HS-5 (cell line): ENCODE measurements at regions not wholly inside any gene's neighbourhood (a gene's known extent, or its start where the extent isn't known, plus 50 kb on each side); places are given as distances from the start of the nearest gene placed in this dataset.
"Not testable (repeated sequence)": the region's sequence is repeated elsewhere in the genome, so short reads cannot be mapped to it uniquely, and the experiment has no call there.

Source experiments
- DNase-seq: peaks from one replicate; pipeline ENCODE4 v3.0.0-alpha.2; 2012; ENCODE audit warnings: low read depth

- not testable (repeated sequence) for DNase-seq
Measured at GRCh38 chr2:66242888-66243287, 192.0 kb upstream of the MEIS1 start.

- DNase-seq: no peak
Measured at GRCh38 chr2:66242099-66242789, 192.7 kb upstream of the MEIS1 start.

- DNase-seq: no peak
Measured at GRCh38 chr2:66240286-66240685, 194.6 kb upstream of the MEIS1 start.

- DNase-seq: no peak
Measured at GRCh38 chr2:66239655-66240054, 195.3 kb upstream of the MEIS1 start.

GRCh38 chr2:66237803-66238379 is 197.0 kb upstream of the MEIS1 start:
- DNase-seq: no peak

GRCh38 chr2:66236816-66237802 is 197.8 kb upstream of the MEIS1 start:
- DNase-seq: no peak

GRCh38 chr2:66236067-66236685 is 198.7 kb upstream of the MEIS1 start:
- no peak for DNase-seq

GRCh38 chr2:66235428-66235827 is 199.5 kb upstream of the MEIS1 start:
- no peak for DNase-seq

- DNase-seq: no peak
Measured at GRCh38 chr2:66233981-66234380, 200.9 kb upstream of the MEIS1 start.

GRCh38 chr2:66228128-66228547 is 206.8 kb upstream of the MEIS1 start:
- DNase-seq: no peak

GRCh38 chr2:66217039-66217585 is 217.8 kb upstream of the MEIS1 start:
- no peak for DNase-seq

GRCh38 chr2:66212749-66213148 is 222.2 kb upstream of the MEIS1 start:
- DNase-seq: no peak

GRCh38 chr2:66202586-66202985 is 232.3 kb upstream of the MEIS1 start:
- DNase-seq: no peak

- no peak for DNase-seq
Measured at GRCh38 chr2:66201242-66201641, 233.7 kb upstream of the MEIS1 start.

- DNase-seq: no peak
Measured at GRCh38 chr2:66198873-66199272, 236.1 kb upstream of the MEIS1 start.

- no peak for DNase-seq
Measured at GRCh38 chr2:66192888-66193287, 242.0 kb upstream of the MEIS1 start.

GRCh38 chr2:66191311-66191710 is 243.6 kb upstream of the MEIS1 start:
- no peak for DNase-seq

- DNase-seq: no peak
Measured at GRCh38 chr2:66189553-66189952, 245.4 kb upstream of the MEIS1 start.

- no peak for DNase-seq
Measured at GRCh38 chr2:66186537-66186936, 248.4 kb upstream of the MEIS1 start.

GRCh38 chr2:66185497-66186054 is 249.3 kb upstream of the MEIS1 start:
- DNase-seq: no peak

- not testable (repeated sequence) for DNase-seq
Measured at GRCh38 chr2:66177128-66177796, 257.7 kb upstream of the MEIS1 start.
